ENCODE measurements at regions not wholly inside any gene's neighbourhood (a gene's known extent, or its start where the extent isn't known, plus 50 kb on each side); places are given as distances from the start of the nearest gene placed in this dataset.

DNA sequence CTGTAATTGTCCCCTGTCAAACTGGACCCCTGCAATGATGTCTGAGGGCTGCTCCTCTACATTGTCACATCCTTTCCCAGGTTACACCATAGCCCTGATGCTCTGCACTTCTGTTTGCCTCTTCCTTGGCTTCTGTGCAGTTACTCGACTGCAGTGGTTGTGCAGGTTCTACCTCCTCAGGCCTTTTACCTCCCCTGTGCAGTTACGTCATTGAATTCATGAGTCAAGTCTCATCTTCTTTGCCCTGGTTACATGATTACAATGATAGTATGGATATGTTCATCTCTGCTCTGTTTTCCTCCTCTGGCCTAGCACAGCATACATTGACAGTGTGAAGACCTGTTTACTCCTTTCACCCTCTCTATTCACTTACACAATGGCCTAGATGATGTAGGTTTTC, 83.2 kb downstream of the FAM47B start:
- H3K4me1 Mint-ChIP-seq = peaks cover 10% of the 10 kb centered on the region
- H3K27me3 Mint-ChIP-seq (ENCODE audit: low read depth, poor library complexity) = no peaks in the 10 kb centered on the region

DNA sequence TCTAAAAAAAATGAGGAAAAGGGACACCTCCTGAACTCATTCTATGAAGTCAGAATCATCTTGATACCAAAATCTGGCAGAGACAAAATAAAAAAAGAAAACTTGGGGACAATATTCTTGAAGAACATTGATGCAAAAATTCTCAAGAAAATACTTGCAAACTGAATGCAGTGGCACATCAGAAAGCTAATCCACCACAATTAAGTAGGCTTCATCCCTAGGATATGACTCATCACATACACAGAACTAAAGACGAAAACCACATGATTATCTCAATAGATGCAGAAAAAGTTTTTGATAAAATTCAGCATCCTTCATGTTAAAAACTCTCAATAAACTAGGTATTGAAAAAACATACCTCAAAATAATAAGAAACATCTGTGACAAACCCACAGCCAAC, 98.3 kb downstream of the FAM47B start:
- TF ChIP-seq, protein P1, sequence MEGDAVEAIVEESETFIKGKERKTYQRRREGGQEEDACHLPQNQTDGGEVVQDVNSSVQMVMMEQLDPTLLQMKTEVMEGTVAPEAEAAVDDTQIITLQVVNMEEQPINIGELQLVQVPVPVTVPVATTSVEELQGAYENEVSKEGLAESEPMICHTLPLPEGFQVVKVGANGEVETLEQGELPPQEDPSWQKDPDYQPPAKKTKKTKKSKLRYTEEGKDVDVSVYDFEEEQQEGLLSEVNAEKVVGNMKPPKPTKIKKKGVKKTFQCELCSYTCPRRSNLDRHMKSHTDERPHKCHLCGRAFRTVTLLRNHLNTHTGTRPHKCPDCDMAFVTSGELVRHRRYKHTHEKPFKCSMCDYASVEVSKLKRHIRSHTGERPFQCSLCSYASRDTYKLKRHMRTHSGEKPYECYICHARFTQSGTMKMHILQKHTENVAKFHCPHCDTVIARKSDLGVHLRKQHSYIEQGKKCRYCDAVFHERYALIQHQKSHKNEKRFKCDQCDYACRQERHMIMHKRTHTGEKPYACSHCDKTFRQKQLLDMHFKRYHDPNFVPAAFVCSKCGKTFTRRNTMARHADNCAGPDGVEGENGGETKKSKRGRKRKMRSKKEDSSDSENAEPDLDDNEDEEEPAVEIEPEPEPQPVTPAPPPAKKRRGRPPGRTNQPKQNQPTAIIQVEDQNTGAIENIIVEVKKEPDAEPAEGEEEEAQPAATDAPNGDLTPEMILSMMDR (IDR thresholded peaks at IDR 0.05) = no peak
- H3K36me3 Mint-ChIP-seq (ENCODE audit: low read depth) = peaks cover 4% of the 10 kb centered on the region
- H3K27me3 Mint-ChIP-seq (ENCODE audit: low read depth, poor library complexity) = no peaks in the 10 kb centered on the region
- no peaks in the 10 kb centered on the region for H3K4me1 Mint-ChIP-seq
- no peak overlapping the region for H3K27ac Mint-ChIP-seq
- H3K9me3 Mint-ChIP-seq = peaks cover 64% of the 10 kb centered on the region
- no peak for DNase-seq
- H3K4me3 Mint-ChIP-seq = no peak overlapping the region

More for the DNA sequence above, 83.2 kb downstream of the FAM47B start:
- Mint-ChIP-seq H3K27ac (no peak overlapping the region), H3K4me3 (no peak overlapping the region), H3K9me3 (peaks cover 5% of the 10 kb centered on the region), H3K36me3 (ENCODE audit: low read depth) (no peaks in the 10 kb centered on the region)
- TF ChIP-seq, protein P1 (IDR thresholded peaks at IDR 0.05) = no peak
- no peak for DNase-seq

- Mint-ChIP-seq H3K4me3 (no peak overlapping the region), H3K27ac (no peak overlapping the region), H3K36me3 (ENCODE audit: low read depth) (no peaks in the 10 kb centered on the region), H3K27me3 (ENCODE audit: low read depth, poor library complexity) (no peaks in the 10 kb centered on the region), H3K9me3 (peaks cover 31% of the 10 kb centered on the region), H3K4me1 (peaks cover 12% of the 10 kb centered on the region)
- DNase-seq = no peak
- TF ChIP-seq, protein P1 (IDR thresholded peaks at IDR 0.05) = no peak
Measured at GRCh38 chrX:35046660-35047296, 104.2 kb downstream of the FAM47B start.

DNA sequence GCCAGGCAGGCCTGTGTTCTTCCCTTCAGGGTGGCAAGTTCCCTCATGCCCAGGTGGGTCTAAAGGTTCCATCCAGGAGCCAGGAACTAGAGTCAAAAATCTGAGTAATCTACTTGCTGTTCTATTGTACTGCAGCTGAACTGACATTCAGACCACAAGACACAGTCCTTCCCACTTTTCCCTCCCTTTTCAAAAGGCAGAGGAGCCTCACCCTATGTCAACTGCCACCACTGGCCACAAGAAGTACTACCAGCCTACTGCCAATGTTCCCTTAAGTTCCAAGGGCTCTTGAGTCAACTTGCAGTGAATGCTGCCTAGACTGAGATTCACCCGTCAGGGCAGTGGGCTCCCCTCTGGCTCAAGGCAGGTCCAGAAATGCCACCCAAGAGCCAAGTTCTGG, 133.5 kb downstream of the FAM47B start:
- no peak overlapping the region for H3K27ac Mint-ChIP-seq
- H3K9me3 Mint-ChIP-seq = peaks cover 54% of the 10 kb centered on the region
- H3K4me3 Mint-ChIP-seq = no peak overlapping the region
- no peaks in the 10 kb centered on the region for H3K27me3 Mint-ChIP-seq (ENCODE audit: low read depth, poor library complexity)
- H3K36me3 Mint-ChIP-seq (ENCODE audit: low read depth) = no peaks in the 10 kb centered on the region
- no peak for DNase-seq
- no peaks in the 10 kb centered on the region for H3K4me1 Mint-ChIP-seq
- TF ChIP-seq, protein P1 (IDR thresholded peaks at IDR 0.05) = no peak

DNA sequence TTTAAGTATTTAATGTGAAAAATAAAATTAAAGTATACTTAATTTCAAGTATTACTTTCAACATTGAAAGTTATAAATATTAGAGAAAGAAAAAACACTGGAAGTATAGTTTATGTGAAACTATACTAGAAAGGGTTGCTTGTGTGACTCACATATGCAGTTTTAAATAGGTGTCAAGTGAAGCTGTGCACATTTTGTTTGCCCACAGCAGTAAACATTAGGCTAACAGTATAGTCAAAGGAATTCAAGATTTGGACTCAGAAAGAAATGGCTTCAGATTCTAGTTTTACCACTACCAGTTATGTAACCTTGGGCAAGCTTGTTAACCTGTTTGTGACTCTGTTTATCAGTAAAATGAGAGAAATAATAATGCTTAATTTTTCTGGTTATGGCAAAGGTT, 148.2 kb downstream of the FAM47B start:
- TF ChIP-seq, protein P1 (IDR thresholded peaks at IDR 0.05) = no peak
- Mint-ChIP-seq H3K4me3 (no peak overlapping the region), H3K27ac (no peak overlapping the region), H3K4me1 (no peaks in the 10 kb centered on the region), H3K36me3 (ENCODE audit: low read depth) (no peaks in the 10 kb centered on the region), H3K27me3 (ENCODE audit: low read depth, poor library complexity) (no peaks in the 10 kb centered on the region), H3K9me3 (peaks cover 37% of the 10 kb centered on the region)
- no peak for DNase-seq

DNA sequence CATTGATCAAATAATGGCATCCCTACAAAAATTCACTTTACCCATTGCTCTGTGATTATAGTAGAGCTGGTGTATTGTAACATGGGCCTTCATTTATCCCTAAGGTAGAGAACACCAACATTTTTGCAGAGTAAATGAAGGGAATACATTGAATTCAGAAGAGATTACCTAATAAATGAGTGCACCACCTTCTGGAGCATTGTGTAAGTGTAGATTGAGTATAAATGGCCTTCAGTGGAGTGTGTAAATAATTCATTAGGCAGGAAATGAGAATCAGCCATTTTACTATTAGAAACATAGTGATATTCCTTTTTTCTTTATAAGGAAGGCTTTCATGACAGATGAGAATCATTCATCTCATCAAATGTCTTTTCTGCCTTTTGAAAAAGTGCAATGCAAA, 155.8 kb downstream of the FAM47B start:
- Mint-ChIP-seq H3K36me3 (ENCODE audit: low read depth) (no peaks in the 10 kb centered on the region), H3K27ac (no peak overlapping the region), H3K27me3 (ENCODE audit: low read depth, poor library complexity) (no peaks in the 10 kb centered on the region), H3K4me1 (no peaks in the 10 kb centered on the region), H3K4me3 (no peak overlapping the region), H3K9me3 (peaks cover 29% of the 10 kb centered on the region)
- TF ChIP-seq, protein P1 (IDR thresholded peaks at IDR 0.05) = no peak
- DNase-seq = no peak
